WTC11 (cell line): ENCODE measurements at regions not wholly inside any gene's neighbourhood (a gene's known extent, or its start where the extent isn't known, plus 50 kb on each side); places are given as distances from the start of the nearest gene placed in this dataset.
A peak's percentile ranks its signal among the peaks of the same experiment; 100 is the strongest.

Source experiments
- ATAC-seq: fragments of 200-7000 bp; cut with Tn5 transposase; 2 replicates; pipeline ENCODE4 v1.10.0; 2021; ENCODE audit warnings: mild to moderate bottlenecking, moderate library complexity
- CTCF ChIA-PET: fragments of 300-600 bp; sonication (Branson Sonifier 250); formaldehyde crosslinking; loops from one replicate; lab custom pipeline; 2021; ENCODE audit warnings: antibody characterized with exemption; lab: Charles Lee
- POLR2A ChIA-PET: fragments of 350-600 bp; sonication (Branson Sonifier 250); formaldehyde crosslinking; loops from one replicate; lab custom pipeline; 2021; ENCODE audit warnings: antibody characterized with exemption; lab: Charles Lee
- DNase-seq: peaks from one replicate; pipeline ENCODE4 v3.0.0; 2021; ENCODE audit warnings: low spot score
- H3K27ac Mint-ChIP-seq: 2 replicates; pipeline ENCODE4 v1.8.0; 2021; ENCODE audit warnings: mixed read lengths
- H3K27me3 Mint-ChIP-seq: 2 replicates; pipeline ENCODE4 v1.8.0; 2021; ENCODE audit warnings: low read depth, mild to moderate bottlenecking, moderate library complexity, mixed read lengths
- H3K36me3 Mint-ChIP-seq: 2 replicates; pipeline ENCODE4 v1.8.0; 2021; ENCODE audit warnings: mixed read lengths
- H3K4me1 Mint-ChIP-seq: 2 replicates; pipeline ENCODE4 v1.8.0; 2022; ENCODE audit warnings: mixed read lengths
- H3K4me3 Mint-ChIP-seq: 2 replicates; pipeline ENCODE4 v1.8.0; 2021; ENCODE audit warnings: mild to moderate bottlenecking, moderate library complexity, mixed read lengths
- H3K9me3 Mint-ChIP-seq: 2 replicates; pipeline ENCODE4 v1.8.0; 2021; ENCODE audit warnings: mixed read lengths
- AFF4 ChIP-seq: sonication (generic); formaldehyde crosslinking; IDR thresholded peaks from 2 replicates; pipeline ENCODE4 v1.8.1; 2023; ENCODE audit warnings: mild to moderate bottlenecking, missing genetic modification reagents, borderline replicate concordance
- CDX4 ChIP-seq: fragments of 250-450 bp; sonication (Bioruptor Pico); IDR thresholded peaks from 2 replicates; pipeline ENCODE4 v1.9.0; 2021; ENCODE audit warnings: moderate library complexity, mild to moderate bottlenecking, inconsistent platforms, borderline replicate concordance
- E2F4 ChIP-seq: sonication (generic); formaldehyde crosslinking; IDR thresholded peaks from 2 replicates; pipeline ENCODE4 v1.8.1; 2022; ENCODE audit warnings: low read depth, mild to moderate bottlenecking, moderate library complexity, missing genetic modification reagents, borderline replicate concordance
- ELF4 ChIP-seq: sonication (generic); formaldehyde crosslinking; IDR thresholded peaks from 2 replicates; pipeline ENCODE4 v1.8.1; 2022; ENCODE audit warnings: low read depth, mild to moderate bottlenecking, moderate library complexity, missing genetic modification reagents
- EMX1 ChIP-seq: fragments of 250-450 bp; sonication (Bioruptor Pico); IDR thresholded peaks from 2 replicates; pipeline ENCODE4 v1.8.0; 2021; ENCODE audit warnings: mild to moderate bottlenecking
- FOXK1 ChIP-seq: sonication (generic); formaldehyde crosslinking; IDR thresholded peaks from 2 replicates; pipeline ENCODE4 v1.8.0; 2022; ENCODE audit warnings: mild to moderate bottlenecking, moderate library complexity, missing genetic modification reagents
- FOXP4 ChIP-seq: sonication (generic); formaldehyde crosslinking; IDR thresholded peaks from 2 replicates; pipeline ENCODE4 v1.8.0; 2022; ENCODE audit warnings: mild to moderate bottlenecking, missing genetic modification reagents
- IRF2 ChIP-seq: sonication (generic); formaldehyde crosslinking; IDR thresholded peaks from 2 replicates; pipeline ENCODE4 v1.8.0; 2022; ENCODE audit warnings: low read depth, missing genetic modification reagents, borderline replicate concordance
- NFYB ChIP-seq: sonication (generic); formaldehyde crosslinking; conservative IDR thresholded peaks from 2 replicates; pipeline ENCODE4 v1.8.0; 2022; ENCODE audit warnings: low read depth, missing genetic modification reagents
- NR1H2 ChIP-seq: sonication (generic); formaldehyde crosslinking; IDR thresholded peaks from 2 replicates; pipeline ENCODE4 v1.9.0; 2021; ENCODE audit warnings: mild to moderate bottlenecking, moderate library complexity, missing genetic modification reagents
- NR2C2 ChIP-seq: sonication (generic); formaldehyde crosslinking; IDR thresholded peaks from 2 replicates; pipeline ENCODE4 v1.8.0; 2022; ENCODE audit warnings: mild to moderate bottlenecking, missing genetic modification reagents
- PRDM15 ChIP-seq: sonication (generic); formaldehyde crosslinking; IDR thresholded peaks from 2 replicates; pipeline ENCODE4 v1.8.0; 2022; ENCODE audit warnings: missing genetic modification reagents
- PRRX2 ChIP-seq: fragments of 250-450 bp; sonication (Bioruptor Pico); IDR thresholded peaks from 2 replicates; pipeline ENCODE4 v1.8.0; 2021; ENCODE audit warnings: mild to moderate bottlenecking
- RORB ChIP-seq: fragments of 250-450 bp; sonication (Bioruptor Pico); IDR thresholded peaks from 2 replicates; pipeline ENCODE4 v1.9.0; 2021; ENCODE audit warnings: mild to moderate bottlenecking
- SOX15 ChIP-seq: fragments of 250-450 bp; sonication (Bioruptor Pico); IDR thresholded peaks from 2 replicates; pipeline ENCODE4 v1.9.0; 2021; ENCODE audit warnings: mild to moderate bottlenecking
- TP53 ChIP-seq: sonication (generic); formaldehyde crosslinking; IDR thresholded peaks from 2 replicates; pipeline ENCODE4 v1.8.1; 2023; ENCODE audit warnings: mild to moderate bottlenecking, missing genetic modification reagents
- USF1 ChIP-seq: sonication (generic); formaldehyde crosslinking; IDR thresholded peaks from 2 replicates; pipeline ENCODE4 v1.8.0; 2022; ENCODE audit warnings: mild to moderate bottlenecking, missing genetic modification reagents
- ZNF281 ChIP-seq: sonication (generic); formaldehyde crosslinking; IDR thresholded peaks from 2 replicates; pipeline ENCODE4 v1.8.0; 2023; ENCODE audit warnings: mild to moderate bottlenecking, missing genetic modification reagents
- ZNF396 ChIP-seq: fragments of 250-450 bp; sonication (Bioruptor Pico); IDR thresholded peaks from 2 replicates; pipeline ENCODE4 v1.8.0; 2021; ENCODE audit warnings: mild to moderate bottlenecking, moderate library complexity, borderline replicate concordance
- ZNF671 ChIP-seq: fragments of 250-450 bp; sonication (Bioruptor Pico); IDR thresholded peaks from 2 replicates; pipeline ENCODE4 v1.8.0; 2021; ENCODE audit warnings: mild to moderate bottlenecking

- Mint-ChIP-seq H3K4me1 (peaks cover 28% of the 10 kb centered on the region), H3K36me3 (no peaks in the 10 kb centered on the region), H3K27me3 (no peaks in the 10 kb centered on the region), H3K4me3 (no peak overlapping the region), H3K9me3 (0 out of 2 replicates have a peak, but pooled peaks cover 6% of the 10 kb centered on the region), H3K27ac (no peak overlapping the region)
- DNase-seq, result no peak
- TF ChIP-seq PRDM15 (CRISPR knock-in tag), result no peak
- TF ChIP-seq USF1 (CRISPR knock-in tag), result no peak
- TF ChIP-seq ZNF281 (CRISPR knock-in tag), result no peak
- TF ChIP-seq NFYB (CRISPR knock-in tag), result no peak
- no peak for TF ChIP-seq ZNF671 (CRISPR knock-in tag)
- no peak for TF ChIP-seq AFF4 (CRISPR knock-in tag)
- TF ChIP-seq FOXP4 (CRISPR knock-in tag), result no peak
- no peak for TF ChIP-seq ELF4 (CRISPR knock-in tag)
- TF ChIP-seq E2F4 (CRISPR knock-in tag), result no peak
- no peak for TF ChIP-seq CDX4 (CRISPR knock-in tag)
- no peak for TF ChIP-seq NR1H2
- TF ChIP-seq NR2C2 (CRISPR knock-in tag), result no peak
- no peak for TF ChIP-seq RORB (CRISPR knock-in tag)
- no peak for TF ChIP-seq ZNF396
- no peak for TF ChIP-seq IRF2 (CRISPR knock-in tag)
- no peak for TF ChIP-seq EMX1 (CRISPR knock-in tag)
- TF ChIP-seq PRRX2, result no peak
- TF ChIP-seq SOX15 (CRISPR knock-in tag), result no peak
- TF ChIP-seq FOXK1 (CRISPR knock-in tag), result no peak
- TF ChIP-seq TP53 (CRISPR knock-in tag), result no peak
- ChIA-PET POLR2A (no interaction called here), CTCF (interaction anchor here (1.1 to 1.5 kb wide), 5 partner anchors 17 to 151 kb away, joined by 3 to 5 read pairs (median 4); no protein-coding TSS in a partner anchor)
- ATAC-seq, result peak; percentile 81
Measured at GRCh38 chr4:155060873-155061272, 147.6 kb upstream of the NPY2R start.
